A673 (cell line): ENCODE measurements at regions not wholly inside any gene's neighbourhood (a gene's known extent, or its start where the extent isn't known, plus 50 kb on each side); places are given as distances from the start of the nearest gene placed in this dataset.

ENCODE experiments used
- CTCF ChIP-seq: fragments of 300-800, 200-600 bp; sonication (generic); conservative IDR thresholded peaks from 2 replicates; pipeline ENCODE4 v1.5.1; 2017; ENCODE audit warnings: low read depth, mild to moderate bottlenecking, antibody characterized with exemption, low read length, moderate library complexity, mixed read lengths
- EZH2 ChIP-seq: fragments of 200-600 bp; sonication (generic); IDR thresholded peaks from 2 replicates; pipeline ENCODE4 v1.6.1; 2017; ENCODE audit warnings: borderline replicate concordance, low read depth, mild to moderate bottlenecking, mixed read lengths, antibody characterized with exemption, low read length; ENCODE audit not compliant: poor library complexity, severe bottlenecking

GRCh38 chr10:10225136-10225676, 792.5 kb upstream of the CELF2 start:
- TF ChIP-seq CTCF (no peak), EZH2 (no peak)
